Ishikawa (cell line): ENCODE measurements at regions not wholly inside any gene's neighbourhood (a gene's known extent, or its start where the extent isn't known, plus 50 kb on each side); places are given as distances from the start of the nearest gene placed in this dataset.

Experiments
- EP300 ChIP-seq: IDR thresholded peaks from 2 replicates; pipeline ENCODE4 v1.6.1; 2012; ENCODE audit warnings: borderline replicate concordance
- MAX ChIP-seq: IDR thresholded peaks from 2 replicates; pipeline ENCODE4 v1.6.1; 2012

GRCh38 chr14:104378698-104379113 lies 200.9 kb upstream of the C14orf180 start:
- no peak for TF ChIP-seq EP300
- TF ChIP-seq MAX: no peak
